AG09309 (cell line): ENCODE measurements at regions not wholly inside any gene's neighbourhood (a gene's known extent, or its start where the extent isn't known, plus 50 kb on each side); places are given as distances from the start of the nearest gene placed in this dataset.

ENCODE experiments used
- DNase-seq: peaks from one replicate; pipeline ENCODE4 v3.0.0-alpha.2; 2010; ENCODE audit warnings: low read depth
- H3K4me3 ChIP-seq: 2 replicates; pipeline ENCODE4 v1.5.1; 2011; ENCODE audit warnings: mild to moderate bottlenecking, low read depth, low read length, moderate library complexity; ENCODE audit not compliant: control insufficient read depth
- CTCF ChIP-seq: IDR thresholded peaks from 2 replicates; pipeline ENCODE4 v1.5.1; 2011; ENCODE audit warnings: mild to moderate bottlenecking, low read depth, low read length, inconsistent platforms; ENCODE audit not compliant: insufficient read depth, control insufficient read depth; ENCODE audit errors: missing control alignments

DNA sequence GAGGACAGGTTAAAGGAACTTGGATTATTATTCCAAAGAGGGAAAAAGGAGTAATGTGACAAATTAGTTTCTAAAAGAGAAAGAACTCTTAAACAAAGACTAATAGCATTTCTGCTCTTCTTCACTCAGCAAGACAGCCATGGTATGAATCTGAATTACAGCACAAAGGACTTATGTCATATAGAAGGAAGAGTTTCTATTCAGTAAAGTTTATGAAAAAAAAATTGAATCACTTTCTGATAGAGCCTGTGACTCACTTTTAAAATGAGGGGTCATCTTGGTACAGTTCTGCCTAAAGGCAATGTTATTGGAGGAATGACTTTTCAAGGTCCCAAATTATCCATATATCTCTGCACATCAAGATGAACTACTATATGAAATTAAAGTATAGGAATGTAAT, 101.7 kb downstream of the DUSP6 start:
- DNase-seq: no peak
- no peak for TF ChIP-seq CTCF
- no peak overlapping the region for H3K4me3 ChIP-seq

- no peak overlapping the region for H3K4me3 ChIP-seq
- no peak for DNase-seq
- TF ChIP-seq CTCF: no peak
Observed at GRCh38 chr12:89250213-89250612, 102.1 kb downstream of the DUSP6 start.

DNA sequence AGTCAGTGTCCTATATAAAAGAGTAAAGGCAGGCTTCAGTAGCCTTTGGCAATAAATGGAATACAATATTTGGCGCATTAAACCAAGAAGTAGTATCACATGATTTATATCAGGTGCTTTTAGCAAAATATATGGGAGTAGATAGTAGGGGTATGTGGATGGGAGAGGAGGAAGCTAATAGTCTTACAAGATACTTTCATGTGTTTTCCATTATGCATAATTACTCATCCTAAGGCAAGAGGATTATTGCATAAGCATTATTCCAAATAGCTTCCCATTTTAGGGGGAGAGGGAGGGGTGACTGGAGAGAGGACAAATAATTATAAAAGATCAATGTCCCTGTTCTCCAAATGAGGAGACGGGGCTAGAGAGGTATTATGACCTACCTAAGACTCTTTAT, 104.3 kb downstream of the DUSP6 start:
- no peak for DNase-seq
- no peak for TF ChIP-seq CTCF
- no peak overlapping the region for H3K4me3 ChIP-seq

- TF ChIP-seq CTCF: no peak
- H3K4me3 ChIP-seq: no peak overlapping the region
- DNase-seq: no peak
Observed at GRCh38 chr12:89247541-89247942, 104.8 kb downstream of the DUSP6 start.

DNA sequence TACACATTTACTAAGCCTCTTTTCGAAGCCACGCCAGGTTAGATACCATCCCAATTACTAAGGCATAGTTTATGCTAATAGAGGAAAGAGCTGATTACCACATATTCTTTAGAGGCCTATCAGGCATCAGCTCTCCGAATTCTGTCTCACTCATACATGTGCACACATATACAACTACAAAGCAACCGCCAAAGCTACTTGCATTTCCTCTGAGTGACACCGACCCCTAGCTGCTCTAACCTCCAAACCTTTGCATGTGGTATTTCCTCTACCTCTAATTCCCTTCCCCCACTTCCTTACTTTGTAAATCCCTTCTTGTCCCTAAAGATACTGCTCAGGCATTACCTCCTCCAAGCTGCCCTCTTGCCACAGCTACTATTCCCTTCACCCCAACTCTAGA, 107.2 kb downstream of the DUSP6 start:
- no peak overlapping the region for H3K4me3 ChIP-seq
- DNase-seq: no peak
- TF ChIP-seq CTCF: no peak

GRCh38 chr12:89244536-89244935, 107.8 kb downstream of the DUSP6 start:
- no peak for TF ChIP-seq CTCF
- no peak for DNase-seq
- H3K4me3 ChIP-seq: no peak overlapping the region

DNA sequence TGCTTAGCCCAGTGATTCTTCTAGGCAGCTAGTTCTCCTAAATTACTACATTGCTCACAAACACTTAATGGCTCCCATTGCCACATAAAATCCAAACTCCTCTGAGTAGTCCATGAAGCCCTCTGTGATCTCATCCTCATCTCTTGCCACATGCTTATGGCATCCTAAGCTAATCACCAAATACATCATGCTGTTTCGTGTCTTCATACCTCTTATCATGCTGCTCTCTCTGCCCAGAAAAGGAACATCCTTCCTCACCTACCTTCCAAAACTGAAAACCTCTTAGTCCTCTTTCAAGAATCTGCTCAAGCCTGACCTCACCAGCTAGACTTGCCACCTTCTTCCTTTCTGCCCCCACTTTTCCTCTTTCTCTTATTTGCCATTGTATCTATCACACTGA, 108.5 kb downstream of the DUSP6 start:
- H3K4me3 ChIP-seq: no peak overlapping the region
- no peak for DNase-seq
- TF ChIP-seq CTCF: no peak
